Daoy (cell line): ENCODE measurements at regions not wholly inside any gene's neighbourhood (a gene's known extent, or its start where the extent isn't known, plus 50 kb on each side); places are given as distances from the start of the nearest gene placed in this dataset.
"Not testable (repeated sequence)": the region's sequence is repeated elsewhere in the genome, so short reads cannot be mapped to it uniquely, and the experiment has no call there.

Source experiments
- DNase-seq: peaks from one replicate; pipeline ENCODE4 v3.0.0-alpha.2; 2015; ENCODE audit warnings: low read depth

DNA sequence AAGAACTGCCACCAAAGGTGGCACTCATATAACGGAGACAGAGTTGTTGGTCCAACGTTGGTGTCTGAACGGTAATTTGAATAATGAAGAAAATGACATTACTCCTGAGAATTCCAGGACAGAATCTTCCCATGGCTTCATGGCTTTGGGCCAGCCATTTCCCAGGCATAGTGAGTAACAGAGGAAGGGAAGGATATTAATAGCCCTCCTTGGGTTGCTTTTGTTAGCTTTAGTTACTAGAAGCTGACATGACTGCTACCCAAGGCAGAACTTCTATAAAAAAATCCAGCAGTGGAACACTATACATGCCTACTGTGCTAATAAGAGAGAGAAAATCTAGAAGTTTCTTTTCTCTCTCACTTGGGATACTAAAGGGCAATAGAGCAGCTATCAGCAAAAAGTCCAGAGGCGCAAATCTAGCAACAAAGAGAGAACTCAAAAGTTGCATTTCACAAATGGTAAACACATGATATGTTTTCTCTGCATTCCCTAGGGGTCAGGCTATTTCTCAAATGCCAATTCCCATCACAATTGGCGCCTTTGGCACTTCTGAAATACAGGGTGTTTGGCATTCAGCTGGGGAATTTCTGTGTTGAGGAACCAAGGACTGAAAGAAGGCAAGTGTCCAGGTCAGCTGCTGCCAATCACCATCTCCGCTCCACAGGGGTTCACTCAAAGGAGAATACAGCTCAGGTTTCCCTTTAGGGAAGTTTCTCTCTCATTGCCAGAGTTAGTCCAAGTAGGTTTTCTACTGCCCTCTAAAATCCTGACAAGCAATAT, 160.8 kb upstream of the KYNU start:
- DNase-seq, result no peak

DNA sequence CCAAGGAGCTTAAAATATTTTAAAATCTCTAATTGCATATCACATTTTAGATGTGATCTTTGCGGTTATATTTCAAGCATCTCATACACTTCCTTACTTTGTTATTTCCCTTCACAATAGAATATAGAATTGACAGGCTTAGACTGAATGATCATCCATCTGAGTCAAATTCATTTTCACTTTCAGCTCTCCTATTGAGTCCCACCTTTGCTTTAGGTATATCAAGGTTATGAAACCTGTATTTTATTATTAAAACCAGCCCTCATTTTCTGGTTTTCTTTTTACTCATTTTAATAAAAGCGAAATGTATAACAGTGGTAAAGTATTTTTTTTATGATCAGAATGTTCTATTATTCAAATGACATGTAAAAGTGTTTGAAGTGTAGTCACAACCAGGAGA, 162.9 kb upstream of the KYNU start:
- no peak for DNase-seq

DNA sequence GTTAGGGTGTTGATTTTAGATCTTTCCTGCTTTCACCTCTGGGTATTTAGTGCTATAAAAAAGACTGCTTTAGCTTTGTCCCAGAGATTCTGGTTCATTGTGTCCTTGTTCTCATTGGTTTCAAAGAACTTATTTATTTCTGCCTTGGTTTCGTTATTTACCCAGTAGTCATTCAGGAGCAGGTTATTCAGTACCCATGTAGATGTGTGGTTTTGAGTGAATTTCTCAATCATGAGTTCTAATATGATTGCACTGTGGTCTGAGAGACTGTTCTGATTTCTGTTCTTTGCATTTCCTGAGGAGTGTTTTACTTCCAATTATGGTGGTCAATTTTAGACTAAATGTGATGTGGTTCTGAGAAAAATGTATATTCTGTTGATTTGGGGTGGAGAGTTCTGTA, 167.1 kb upstream of the KYNU start:
- no peak for DNase-seq

DNA sequence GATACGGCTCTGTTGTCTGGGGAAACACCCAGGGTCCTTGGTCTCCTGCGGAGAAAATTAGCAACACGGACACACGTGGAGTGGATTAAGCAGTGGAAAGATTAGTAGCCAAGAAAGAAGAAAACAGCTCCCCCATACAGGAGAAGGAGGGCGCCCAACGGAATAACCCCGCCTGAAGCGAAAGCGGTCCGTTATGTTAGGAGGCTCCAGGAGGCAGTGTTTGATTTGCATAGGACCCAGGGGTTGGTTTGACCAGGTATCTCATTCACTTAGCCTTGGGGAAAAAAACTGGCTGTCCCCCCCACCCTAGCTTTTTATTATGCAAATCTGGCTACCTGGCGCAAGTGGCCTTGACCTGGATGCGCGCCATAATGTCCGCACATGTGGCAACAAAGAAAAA, 170.1 kb upstream of the KYNU start:
- peak; percentile 10 for DNase-seq

DNA sequence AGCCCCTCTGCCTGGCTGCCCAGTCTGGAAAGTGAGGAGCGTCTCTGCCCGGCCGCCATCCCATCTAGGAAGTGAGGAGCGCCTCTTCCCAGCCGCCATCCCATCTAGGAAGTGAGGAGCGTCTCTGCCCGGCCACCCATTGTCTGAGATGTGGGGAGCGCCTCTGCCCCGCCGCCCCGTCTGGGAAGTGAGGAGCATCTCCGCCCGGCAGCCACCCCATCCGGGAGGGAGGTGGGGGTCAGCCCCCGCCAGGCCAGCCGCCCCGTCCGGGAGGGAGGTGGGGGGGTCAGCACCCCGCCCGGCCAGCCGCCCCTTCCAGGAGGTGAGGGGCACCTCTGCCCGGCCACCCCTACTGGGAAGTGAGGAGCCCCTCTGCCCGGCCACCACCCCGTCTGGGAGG, 175.1 kb upstream of the KYNU start:
- DNase-seq, result not testable (repeated sequence)

DNA sequence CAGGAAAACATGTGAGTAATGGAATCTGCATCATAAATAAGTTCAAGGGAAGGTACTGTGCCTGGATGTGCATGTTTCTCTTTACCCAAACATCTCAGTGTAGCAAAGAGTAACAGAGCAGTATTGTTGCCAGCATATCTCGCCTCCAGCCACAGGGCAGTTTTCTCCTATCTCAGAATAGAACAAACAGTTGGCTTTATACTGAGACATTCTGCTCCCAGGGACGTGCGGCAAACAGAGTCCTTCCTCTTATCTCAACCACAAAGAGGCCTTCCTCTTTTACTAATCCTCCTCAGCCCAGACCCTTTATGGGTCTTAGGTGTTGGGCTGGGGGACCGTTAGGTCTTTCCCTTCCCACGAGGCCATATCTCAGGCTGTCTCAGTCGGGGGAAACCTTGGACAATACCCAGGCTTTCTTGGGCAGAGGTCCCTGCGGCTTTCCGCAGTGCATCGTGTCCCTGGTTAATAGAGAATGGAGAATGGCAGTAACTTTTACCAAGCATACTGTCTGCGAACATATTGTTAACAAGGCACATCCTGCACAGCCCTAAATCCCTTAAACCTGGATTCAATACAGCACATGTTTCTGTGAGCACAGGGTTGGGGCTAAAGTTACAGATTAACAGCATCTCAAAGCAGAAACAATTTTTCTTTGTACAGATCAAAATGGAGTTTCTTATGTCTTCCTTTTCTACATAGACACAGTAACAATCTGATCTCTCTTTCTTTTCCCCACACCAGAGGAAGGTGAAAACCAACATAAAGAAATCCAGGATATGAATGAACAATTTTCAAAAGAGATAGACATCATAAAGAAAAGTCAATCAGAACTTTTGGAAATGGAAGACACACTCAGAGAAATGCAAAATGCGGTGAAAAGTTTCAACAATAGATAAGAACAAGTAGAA, 181.9 kb upstream of the KYNU start:
- not testable (repeated sequence) for DNase-seq

DNA sequence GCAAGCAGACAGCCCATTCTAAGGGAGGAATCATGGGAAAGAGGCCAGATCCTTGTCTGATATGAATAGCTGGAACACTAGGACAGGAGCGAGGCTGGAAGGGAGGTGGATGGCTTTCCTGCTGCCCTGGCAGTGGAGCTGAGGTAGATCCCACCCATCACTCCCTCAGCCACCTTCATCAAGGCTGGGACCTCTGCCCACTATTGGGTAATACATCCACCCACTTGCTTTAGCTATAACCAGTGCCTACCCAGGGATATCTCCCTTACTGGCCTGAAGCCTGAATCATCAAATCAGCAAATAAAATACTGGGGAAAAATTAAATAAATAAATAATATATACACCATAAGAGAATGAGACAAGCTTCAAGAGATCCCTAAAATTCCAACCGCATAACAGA, 183.2 kb upstream of the KYNU start:
- DNase-seq, result no peak

DNA sequence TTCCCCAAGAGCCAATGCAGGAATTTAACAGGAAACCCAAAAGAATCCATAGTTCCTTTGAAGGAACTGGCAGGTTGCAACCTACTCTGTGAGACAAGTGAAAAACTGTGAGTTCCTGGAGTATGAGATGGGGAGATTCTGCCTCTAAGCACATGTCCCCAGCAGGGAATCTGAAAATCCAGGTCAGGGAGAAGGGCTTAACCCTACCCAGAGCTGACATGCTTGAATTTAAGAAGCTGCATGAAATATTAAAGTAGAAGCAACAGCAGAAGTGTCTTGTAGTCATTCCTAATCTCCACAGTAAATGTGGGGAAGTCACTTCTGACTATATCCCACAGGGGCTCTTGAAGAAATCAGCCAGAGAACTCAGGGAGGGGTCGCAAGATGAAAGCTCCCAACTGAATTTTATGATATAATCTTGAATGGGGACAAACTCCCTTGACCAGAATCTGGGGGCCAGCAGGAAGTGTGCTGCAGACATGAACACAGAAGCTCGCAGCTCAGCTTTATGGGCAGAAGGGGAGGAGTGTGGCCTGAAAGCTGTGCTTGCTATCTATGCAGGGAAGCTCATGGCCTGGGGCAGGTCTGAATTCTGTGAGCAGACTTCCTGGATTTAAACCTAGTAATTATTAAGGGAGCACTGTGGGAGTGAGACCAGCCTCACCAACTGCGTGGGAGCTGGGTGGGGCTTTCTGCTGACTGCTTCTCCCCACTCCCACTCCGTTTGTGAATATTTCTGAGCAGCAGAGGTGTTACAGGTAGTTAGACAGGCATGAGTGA, 184.1 kb upstream of the KYNU start:
- DNase-seq, result no peak

DNA sequence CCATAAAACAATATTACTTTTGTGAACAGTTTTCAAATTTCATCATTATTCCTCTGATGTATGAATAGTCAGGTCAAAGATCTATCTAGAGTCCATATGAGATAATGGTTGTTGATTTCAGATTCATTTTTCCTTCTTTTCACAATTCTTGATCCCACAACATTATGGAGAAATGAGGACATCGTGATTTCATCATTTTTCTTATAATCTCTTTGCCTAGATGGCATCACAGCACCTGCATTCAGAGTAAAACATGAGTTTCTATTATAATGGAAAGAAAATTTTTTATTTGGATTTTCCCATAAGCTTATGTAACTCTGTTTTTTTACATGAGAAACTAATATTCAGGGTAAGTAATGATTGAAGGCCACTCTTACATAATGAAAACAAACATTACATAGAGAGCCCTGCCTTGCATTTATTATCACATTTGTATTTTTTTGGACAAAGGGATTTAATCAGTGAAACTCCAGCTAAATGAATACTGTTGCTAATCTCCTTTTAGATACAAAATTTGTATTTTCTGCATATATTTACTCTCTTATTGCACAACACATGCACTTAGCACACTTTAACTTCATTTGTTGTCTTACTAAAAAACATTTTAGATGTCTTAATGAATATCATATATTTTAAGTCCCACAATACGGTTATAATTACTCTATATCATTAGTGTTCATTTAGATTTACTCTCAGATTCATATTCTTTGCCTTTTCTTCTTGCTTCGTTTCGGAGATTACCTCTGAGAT, 188.4 kb upstream of the KYNU start:
- no peak for DNase-seq

DNA sequence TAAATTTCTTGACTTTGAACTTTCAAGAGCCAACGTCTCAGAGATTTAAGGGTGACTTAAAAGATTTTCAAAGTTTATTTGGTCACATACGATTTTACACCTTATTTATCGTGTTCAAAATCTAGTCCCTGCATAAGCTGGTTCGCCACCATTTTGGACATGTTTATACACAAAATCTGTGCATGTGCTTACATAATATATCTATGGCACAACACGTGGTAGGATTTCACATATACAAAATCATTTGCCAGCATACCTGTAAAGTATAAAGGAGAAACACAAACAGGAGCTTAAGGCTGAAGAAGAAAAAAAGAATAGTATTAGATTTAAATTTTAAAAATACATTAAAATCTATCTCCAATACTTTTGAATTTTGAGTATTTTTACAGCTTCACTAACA, 190.0 kb upstream of the KYNU start:
- no peak for DNase-seq

DNA sequence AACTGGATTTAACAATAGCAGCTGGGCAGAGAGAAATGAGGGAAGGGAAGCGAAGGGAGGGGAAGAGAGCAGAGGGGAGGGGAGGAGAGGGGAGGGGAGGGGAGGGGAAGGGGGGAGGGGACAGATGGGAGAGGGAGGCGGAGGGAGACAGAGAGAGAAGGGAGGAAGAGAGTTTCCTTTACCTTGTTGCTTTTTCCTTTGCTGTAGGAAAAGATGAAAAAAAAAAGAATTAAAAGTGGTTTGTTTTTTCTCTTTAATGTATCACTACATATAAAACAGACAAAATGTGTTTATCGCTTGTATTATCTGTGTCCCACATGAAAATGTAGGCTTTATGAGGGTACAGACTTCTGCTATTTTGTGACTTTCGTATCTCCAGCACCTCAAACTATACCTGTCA, 190.4 kb upstream of the KYNU start:
- no peak for DNase-seq

DNA sequence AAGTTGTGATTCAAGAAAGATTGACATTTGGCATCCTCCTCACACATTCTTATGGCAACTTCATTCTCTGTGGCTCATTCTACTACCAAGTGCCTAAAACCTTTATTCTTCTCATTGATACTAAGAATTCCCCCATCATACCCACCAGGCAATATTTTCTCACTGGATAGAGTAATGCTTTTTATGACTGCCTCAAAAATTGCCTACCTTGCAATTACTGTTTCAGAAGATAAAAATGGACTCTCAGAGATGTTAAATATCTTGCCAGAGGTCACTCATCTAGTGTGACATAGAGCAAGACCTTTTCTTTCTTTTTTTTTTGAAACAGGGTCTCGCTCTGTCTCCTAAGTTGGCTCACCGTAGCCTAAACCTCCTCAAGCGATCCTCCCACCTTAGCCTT, 192.8 kb upstream of the KYNU start:
- no peak for DNase-seq

DNA sequence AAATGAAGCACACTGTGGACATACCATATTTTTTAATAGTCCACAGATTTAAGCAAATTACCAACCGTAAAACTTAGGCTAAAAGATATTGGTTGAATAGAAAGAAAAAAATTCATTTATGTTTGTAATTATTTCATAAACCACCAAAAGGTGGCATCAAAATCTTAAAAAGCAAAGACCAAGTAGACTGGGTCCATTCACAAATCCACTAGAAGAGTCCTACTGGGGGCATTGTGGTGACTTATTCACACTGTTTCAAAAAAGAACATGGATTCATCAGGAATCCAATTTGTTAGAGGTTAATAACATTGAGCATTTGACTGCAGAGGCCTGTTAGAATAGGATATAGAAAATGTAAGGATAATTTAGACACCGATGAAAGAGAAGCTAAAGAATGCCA, 194.9 kb upstream of the KYNU start:
- DNase-seq, result no peak

DNA sequence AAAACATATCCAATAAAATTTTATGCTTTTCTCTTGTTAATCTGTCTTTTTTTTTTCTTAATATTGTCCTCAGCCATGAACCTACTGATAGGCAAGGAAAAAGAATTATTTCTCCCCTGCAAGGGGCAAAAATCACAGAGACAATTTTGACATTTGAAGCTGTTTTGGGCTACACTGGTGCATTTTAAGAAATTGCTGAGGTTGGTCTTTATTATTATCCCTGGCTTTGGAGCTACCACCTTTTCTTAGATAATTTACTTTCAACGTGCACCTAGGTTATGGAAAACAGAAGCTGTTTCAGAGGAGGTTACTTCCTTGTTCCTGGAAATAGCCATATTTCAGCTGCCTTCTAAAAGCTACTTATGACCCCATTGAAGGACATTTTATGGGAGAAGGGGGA, 195.5 kb upstream of the KYNU start:
- DNase-seq, result no peak

DNA sequence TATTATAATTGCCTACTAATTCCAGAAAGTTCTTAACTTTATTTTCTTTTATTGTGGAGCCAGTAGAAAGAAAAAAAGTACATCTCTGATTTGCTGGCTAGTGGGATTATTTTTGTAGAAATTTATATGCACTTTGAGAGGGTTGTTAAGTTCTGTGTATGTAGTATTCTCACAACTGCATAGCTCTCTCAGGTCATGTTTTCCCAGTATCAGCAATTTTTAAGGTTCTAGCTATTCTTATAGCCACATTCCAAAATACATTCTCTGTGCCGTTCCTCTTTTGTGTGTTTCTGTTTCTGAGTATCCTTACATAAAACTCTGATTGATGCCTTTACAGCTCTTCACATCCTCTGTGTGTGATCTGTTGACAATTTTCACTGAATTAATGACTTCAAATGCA, 199.3 kb upstream of the KYNU start:
- no peak for DNase-seq

DNA sequence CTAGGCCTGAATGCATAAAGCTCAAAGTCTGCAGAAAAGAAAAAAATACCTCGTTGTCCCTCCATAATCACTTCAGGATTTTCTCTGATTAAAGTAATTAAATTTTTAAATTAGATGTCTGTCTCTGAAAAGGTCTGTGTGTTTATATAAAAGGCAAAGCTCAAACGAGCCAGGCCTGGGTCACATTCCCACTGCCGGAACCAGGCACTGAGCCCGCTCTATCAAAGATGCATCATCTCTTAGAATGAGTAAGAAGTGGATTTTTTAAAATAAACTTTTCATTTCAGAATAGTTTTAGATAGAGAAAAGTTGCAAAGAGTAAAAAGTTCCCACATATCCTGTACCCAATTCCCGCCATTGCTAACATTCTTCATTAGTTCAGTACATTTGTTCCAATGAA, 202.1 kb upstream of the KYNU start:
- no peak for DNase-seq

DNA sequence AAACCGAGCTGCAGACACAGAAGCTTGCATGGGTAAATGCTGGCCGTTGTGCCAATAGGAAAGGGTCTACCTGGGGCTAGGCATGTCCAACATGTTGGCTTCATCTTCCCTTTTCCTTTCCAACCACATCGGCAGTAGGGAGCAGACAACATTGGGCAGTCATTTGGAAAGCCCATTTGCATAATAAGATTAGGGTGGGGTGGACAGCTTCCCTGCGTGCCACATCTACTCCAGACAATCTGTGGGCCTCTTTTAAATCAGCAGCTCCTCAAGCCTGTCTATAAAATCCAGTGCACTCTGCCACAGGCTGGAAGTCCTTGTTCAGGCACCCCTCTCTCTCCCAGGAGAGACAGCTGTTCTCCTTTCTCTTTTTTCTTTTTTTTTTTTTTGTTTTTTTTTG, 203.6 kb upstream of the KYNU start:
- DNase-seq, result no peak

DNA sequence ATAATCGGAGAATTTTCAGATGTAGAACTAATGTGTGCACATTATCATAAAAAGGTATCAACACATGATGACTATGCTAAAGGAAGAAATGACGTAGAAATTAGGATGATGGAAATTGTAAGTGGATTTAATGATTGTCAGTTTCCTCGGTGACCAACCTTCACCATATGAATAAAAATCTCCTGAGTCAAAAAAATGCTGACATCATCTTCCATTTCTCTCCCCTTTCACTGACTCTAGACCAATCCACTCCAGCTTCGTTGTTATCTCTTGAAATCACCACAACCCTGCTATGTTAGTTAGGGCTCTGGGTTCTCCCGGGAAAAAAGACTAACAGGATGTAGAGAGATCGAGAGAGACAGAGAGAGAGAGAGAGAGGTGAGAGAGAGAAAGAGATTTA, 204.8 kb upstream of the KYNU start:
- DNase-seq, result no peak

DNA sequence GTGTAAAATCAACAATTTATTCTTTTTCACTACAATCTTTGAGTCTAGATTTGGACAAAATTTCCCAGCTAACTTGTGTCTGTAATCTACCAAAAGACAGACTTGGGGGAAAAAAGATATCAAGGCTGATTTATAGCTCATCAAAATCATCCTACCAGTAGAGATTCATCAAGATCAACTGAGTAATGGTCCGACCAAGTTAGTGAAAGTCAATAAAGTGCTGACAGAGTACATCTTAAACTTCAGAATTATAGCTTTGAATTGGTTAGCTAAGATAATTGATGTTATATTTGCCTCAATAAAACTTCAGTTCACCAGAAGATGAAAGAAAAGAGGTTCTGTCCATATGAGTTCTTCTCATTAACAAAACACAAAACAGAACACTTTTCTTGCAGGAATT, 207.1 kb upstream of the KYNU start:
- no peak for DNase-seq

DNA sequence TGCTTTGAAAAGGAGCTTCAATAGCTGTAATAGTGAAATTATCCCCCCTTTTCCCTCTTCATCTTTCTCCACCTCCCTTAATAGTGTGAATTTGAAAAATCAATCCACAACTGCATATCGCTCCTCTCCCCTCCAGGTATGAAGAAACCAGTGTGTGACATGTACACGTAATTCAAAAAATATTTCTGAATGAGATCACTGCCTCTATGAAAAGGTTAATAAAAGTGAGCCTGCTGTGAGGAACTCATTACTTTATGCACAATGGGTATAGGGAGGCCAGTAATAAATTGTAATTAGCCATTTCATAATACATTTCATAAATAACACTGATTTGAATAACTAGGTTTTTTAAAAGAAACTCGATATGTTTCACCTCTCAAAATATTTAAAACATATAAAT, 209.0 kb upstream of the KYNU start:
- no peak for DNase-seq

DNA sequence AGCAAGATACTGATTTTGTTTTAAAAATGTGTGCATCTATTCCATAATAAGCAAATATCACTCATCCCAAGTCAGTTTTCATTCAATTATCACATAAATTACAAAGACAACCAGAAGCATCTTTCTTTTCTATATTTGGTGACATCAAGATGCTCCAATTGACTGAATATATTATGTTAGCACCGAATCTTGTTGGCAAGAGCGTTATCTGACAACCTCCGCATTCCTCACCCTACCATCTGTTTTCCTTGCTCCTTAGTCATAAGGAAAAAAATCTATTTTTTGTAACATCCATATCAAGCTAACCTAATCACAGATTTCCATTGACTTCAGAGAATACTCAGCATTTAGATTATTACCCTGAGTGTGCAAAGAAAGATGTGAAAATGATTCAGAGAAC, 212.2 kb upstream of the KYNU start:
- DNase-seq, result no peak

DNA sequence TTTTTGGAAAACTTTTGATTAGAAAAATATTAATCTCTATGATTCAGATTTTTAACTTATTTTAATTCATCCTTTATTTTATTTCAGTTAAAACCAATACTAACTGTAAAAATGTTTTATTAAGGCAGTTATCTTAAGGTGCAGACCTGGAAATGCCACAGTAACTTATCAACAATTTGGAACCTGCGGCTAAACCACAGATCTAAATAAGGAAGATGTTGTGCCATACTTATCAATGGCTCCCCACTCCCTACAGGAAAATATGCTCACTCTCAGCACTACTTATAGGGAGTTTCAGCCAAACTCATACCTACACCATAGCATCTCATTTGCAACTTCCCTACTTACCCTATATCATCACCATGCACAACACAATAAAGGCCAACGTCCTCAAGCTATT, 226.9 kb upstream of the KYNU start:
- DNase-seq, result no peak
